ENCODE measurements at regions not wholly inside any gene's neighbourhood (a gene's known extent, or its start where the extent isn't known, plus 50 kb on each side); places are given as distances from the start of the nearest gene placed in this dataset.

DNA sequence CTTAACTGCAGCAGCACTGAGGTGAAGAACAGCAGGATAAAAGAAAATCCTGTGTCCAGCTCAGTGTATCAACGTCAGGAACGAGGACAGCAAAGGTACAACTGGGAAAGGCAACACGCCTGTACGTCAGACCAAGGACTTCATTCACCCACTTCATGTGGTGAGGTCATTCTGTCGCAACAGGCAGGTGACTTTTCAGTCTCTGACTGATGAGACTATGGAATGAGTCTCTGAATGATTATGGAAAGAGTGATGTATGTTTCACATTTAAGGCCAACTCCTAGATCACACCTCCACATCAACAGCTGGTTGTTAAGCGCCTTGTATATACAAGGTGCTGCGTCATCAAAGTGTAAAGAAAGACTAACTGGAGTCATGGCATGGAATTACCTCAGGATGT lies 297.6 kb upstream of the SP8 start:
- TF ChIP-seq, protein P1, sequence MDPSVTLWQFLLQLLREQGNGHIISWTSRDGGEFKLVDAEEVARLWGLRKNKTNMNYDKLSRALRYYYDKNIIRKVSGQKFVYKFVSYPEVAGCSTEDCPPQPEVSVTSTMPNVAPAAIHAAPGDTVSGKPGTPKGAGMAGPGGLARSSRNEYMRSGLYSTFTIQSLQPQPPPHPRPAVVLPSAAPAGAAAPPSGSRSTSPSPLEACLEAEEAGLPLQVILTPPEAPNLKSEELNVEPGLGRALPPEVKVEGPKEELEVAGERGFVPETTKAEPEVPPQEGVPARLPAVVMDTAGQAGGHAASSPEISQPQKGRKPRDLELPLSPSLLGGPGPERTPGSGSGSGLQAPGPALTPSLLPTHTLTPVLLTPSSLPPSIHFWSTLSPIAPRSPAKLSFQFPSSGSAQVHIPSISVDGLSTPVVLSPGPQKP (IDR thresholded peaks at IDR 0.05; ENCODE audit: borderline replicate concordance, low read depth, low read length), result no peak
- TF ChIP-seq, protein P2, sequence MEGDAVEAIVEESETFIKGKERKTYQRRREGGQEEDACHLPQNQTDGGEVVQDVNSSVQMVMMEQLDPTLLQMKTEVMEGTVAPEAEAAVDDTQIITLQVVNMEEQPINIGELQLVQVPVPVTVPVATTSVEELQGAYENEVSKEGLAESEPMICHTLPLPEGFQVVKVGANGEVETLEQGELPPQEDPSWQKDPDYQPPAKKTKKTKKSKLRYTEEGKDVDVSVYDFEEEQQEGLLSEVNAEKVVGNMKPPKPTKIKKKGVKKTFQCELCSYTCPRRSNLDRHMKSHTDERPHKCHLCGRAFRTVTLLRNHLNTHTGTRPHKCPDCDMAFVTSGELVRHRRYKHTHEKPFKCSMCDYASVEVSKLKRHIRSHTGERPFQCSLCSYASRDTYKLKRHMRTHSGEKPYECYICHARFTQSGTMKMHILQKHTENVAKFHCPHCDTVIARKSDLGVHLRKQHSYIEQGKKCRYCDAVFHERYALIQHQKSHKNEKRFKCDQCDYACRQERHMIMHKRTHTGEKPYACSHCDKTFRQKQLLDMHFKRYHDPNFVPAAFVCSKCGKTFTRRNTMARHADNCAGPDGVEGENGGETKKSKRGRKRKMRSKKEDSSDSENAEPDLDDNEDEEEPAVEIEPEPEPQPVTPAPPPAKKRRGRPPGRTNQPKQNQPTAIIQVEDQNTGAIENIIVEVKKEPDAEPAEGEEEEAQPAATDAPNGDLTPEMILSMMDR (conservative IDR thresholded peaks at IDR 0.05; ENCODE audit: low read depth, low read length), result no peak
